ENCODE measurements at regions not wholly inside any gene's neighbourhood (a gene's known extent, or its start where the extent isn't known, plus 50 kb on each side); places are given as distances from the start of the nearest gene placed in this dataset.

DNA sequence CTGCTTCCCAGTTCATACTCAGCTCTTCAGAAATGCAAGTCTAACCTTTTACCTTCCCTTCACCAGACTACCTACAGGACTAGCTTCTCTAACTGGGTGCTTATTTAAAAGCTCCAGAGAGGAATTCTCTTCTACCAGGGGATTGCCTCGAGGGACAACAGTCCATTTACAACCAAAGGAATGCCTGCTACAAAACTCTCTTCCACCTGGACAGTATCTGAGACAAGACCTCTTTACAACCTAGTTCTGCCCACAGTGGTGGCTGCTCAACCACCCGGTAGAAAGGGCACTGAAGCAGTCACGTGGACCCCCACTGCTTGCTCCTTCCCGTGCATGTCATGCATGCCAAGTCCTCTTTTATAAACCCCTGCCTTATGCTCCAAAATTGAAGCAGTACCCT is 158.1 kb upstream of the ANXA10 start:
- H3K4me3 Mint-ChIP-seq (ENCODE audit: unreplicated experiment) = no peak overlapping the region
- DNase-seq (ENCODE audit: low spot score) = no peak
- no peaks in the 10 kb centered on the region for H3K4me1 Mint-ChIP-seq (ENCODE audit: low read depth)
- no peaks in the 10 kb centered on the region for H3K9me3 Mint-ChIP-seq (ENCODE audit: low read depth)
- peaks cover 15% of the 10 kb centered on the region for H3K27me3 Mint-ChIP-seq (ENCODE audit: low read depth)
- no peaks in the 10 kb centered on the region for H3K36me3 Mint-ChIP-seq (ENCODE audit: low read depth)
- no peak for TF ChIP-seq CTCF (IDR thresholded peaks at IDR 0.05)
- H3K27ac Mint-ChIP-seq (ENCODE audit: unreplicated experiment) = no peak overlapping the region

DNA sequence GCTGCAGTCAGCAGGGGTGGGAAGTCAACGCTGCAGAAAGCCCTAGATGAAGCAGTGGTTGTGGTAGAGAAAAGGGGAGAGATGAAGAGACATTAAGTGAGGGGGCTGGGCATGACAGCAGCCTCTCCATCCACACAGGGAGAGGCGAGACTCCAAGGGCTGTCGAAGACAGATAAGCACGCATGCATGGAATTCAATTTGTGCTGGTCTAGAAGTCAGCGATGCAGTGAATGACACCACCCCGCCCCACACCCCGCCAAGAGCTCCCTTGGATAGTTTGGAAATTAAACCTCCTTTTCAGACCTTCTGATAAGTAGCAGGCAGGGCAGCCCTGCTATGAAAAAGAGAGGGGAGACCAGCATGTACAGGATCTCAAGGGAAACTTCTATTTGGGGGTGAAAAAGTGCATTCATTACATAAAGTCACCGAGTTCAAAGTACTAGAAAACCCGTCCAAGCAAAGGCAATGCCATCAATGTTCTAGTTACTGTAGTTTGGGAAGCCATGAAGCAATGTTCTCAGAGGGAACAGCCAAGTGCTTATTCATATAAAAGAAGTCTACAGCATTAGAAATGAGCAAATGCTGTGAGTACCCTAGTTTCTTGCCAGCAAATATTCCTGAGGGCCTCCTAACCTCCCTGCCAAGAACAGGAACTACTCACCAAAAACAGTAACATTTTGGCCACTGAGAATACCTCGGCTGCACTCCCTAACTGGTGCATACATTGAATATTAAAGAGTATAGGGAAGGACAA is 152.3 kb upstream of the ANXA10 start:
- Mint-ChIP-seq H3K9me3 (ENCODE audit: low read depth) (no peaks in the 10 kb centered on the region), H3K27ac (ENCODE audit: unreplicated experiment) (no peak overlapping the region), H3K4me1 (ENCODE audit: low read depth) (no peaks in the 10 kb centered on the region), H3K4me3 (ENCODE audit: unreplicated experiment) (no peak overlapping the region), H3K27me3 (ENCODE audit: low read depth) (peaks cover 28% of the 10 kb centered on the region), H3K36me3 (ENCODE audit: low read depth) (no peaks in the 10 kb centered on the region)
- DNase-seq (ENCODE audit: low spot score) = no peak
- TF ChIP-seq CTCF (IDR thresholded peaks at IDR 0.05) = no peak

DNA sequence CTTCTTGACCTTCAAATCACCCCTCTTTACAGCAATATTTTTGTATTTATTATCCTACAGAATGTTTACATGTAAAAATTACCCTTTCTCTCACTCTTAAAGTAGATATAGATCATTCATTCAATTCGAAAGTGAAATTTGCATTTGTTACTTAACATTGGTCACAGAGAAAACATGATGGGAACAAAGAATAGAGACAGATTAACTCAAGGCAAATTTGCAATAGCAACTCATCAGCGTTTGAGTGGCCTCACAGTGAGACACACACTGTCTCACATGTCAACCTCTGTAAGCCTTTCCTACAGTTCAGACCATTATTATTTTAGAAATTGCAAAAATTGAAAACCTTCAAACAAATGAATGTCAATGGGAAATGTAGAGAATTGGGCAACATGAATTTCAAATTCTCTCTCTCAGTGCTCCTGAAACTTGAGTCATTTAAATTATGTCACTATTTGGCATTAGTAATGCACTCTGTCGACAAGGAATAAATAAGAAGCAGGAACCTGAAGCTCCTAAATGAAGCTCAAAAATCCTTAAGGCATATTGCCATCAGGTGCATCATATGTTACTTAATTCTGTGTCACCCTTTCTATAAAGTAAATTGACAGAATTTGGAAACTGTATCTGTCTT is 148.3 kb upstream of the ANXA10 start:
- no peaks in the 10 kb centered on the region for H3K9me3 Mint-ChIP-seq (ENCODE audit: low read depth)
- no peak for DNase-seq (ENCODE audit: low spot score)
- no peak for TF ChIP-seq CTCF (IDR thresholded peaks at IDR 0.05)
- H3K4me3 Mint-ChIP-seq (ENCODE audit: unreplicated experiment) = no peak overlapping the region
- no peak overlapping the region for H3K27ac Mint-ChIP-seq (ENCODE audit: unreplicated experiment)
- peaks cover 22% of the 10 kb centered on the region for H3K27me3 Mint-ChIP-seq (ENCODE audit: low read depth)
- H3K36me3 Mint-ChIP-seq (ENCODE audit: low read depth) = no peaks in the 10 kb centered on the region
- H3K4me1 Mint-ChIP-seq (ENCODE audit: low read depth) = no peaks in the 10 kb centered on the region

- peaks cover 16% of the 10 kb centered on the region for H3K27me3 Mint-ChIP-seq (ENCODE audit: low read depth)
- no peak for TF ChIP-seq CTCF (IDR thresholded peaks at IDR 0.05)
- no peak for DNase-seq (ENCODE audit: low spot score)
- no peak overlapping the region for H3K27ac Mint-ChIP-seq (ENCODE audit: unreplicated experiment)
- H3K4me3 Mint-ChIP-seq (ENCODE audit: unreplicated experiment) = no peak overlapping the region
- no peaks in the 10 kb centered on the region for H3K9me3 Mint-ChIP-seq (ENCODE audit: low read depth)
- H3K4me1 Mint-ChIP-seq (ENCODE audit: low read depth) = no peaks in the 10 kb centered on the region
- H3K36me3 Mint-ChIP-seq (ENCODE audit: low read depth) = no peaks in the 10 kb centered on the region
These were observed 147.6 kb upstream of the ANXA10 start for GRCh38 chr4:167944721-167945120.

GRCh38 chr4:167955006-167955405 is 137.3 kb upstream of the ANXA10 start:
- Mint-ChIP-seq H3K4me3 (ENCODE audit: unreplicated experiment) (no peak overlapping the region), H3K9me3 (ENCODE audit: low read depth) (peaks cover 37% of the 10 kb centered on the region)

More at GRCh38 chr4:167955006-167955405, 137.3 kb upstream of the ANXA10 start:
- Mint-ChIP-seq H3K4me1 (ENCODE audit: low read depth) (no peaks in the 10 kb centered on the region), H3K27ac (ENCODE audit: unreplicated experiment) (no peak overlapping the region), H3K27me3 (ENCODE audit: low read depth) (peaks cover 8% of the 10 kb centered on the region), H3K36me3 (ENCODE audit: low read depth) (peaks cover 8% of the 10 kb centered on the region)
- DNase-seq (ENCODE audit: low spot score) = no peak
- no peak for TF ChIP-seq CTCF (IDR thresholded peaks at IDR 0.05)
